Type B pancreatic cell (in vitro differentiated cells): ENCODE measurements at regions not wholly inside any gene's neighbourhood (a gene's known extent, or its start where the extent isn't known, plus 50 kb on each side); places are given as distances from the start of the nearest gene placed in this dataset.
A peak's percentile ranks its signal among the peaks of the same experiment; 100 is the strongest.

Source experiments
- DNase-seq: peaks from one replicate; pipeline ENCODE4 v3.0.0; 2021; ENCODE audit warnings: mixed read lengths; ENCODE audit not compliant: unreplicated experiment; ENCODE audit errors: extremely low spot score
- H3K27ac Mint-ChIP-seq: 2 replicates; pipeline ENCODE4 v1.8.0; 2021; ENCODE audit warnings: mild to moderate bottlenecking, mixed read lengths
- H3K27me3 Mint-ChIP-seq: 2 replicates; pipeline ENCODE4 v1.8.0; 2021; ENCODE audit warnings: mixed read lengths
- H3K36me3 Mint-ChIP-seq: 2 replicates; pipeline ENCODE4 v1.8.0; 2021; ENCODE audit warnings: mixed read lengths
- H3K4me1 Mint-ChIP-seq: one replicate; pipeline ENCODE4 v1.8.0; 2021; ENCODE audit warnings: mixed read lengths; ENCODE audit not compliant: unreplicated experiment
- H3K4me3 Mint-ChIP-seq: 2 replicates; pipeline ENCODE4 v1.8.0; 2021; ENCODE audit warnings: mild to moderate bottlenecking, mixed read lengths
- H3K9me3 Mint-ChIP-seq: 2 replicates; pipeline ENCODE4 v1.8.0; 2021; ENCODE audit warnings: mixed read lengths
- CTCF ChIP-seq: fragments of 200-600 bp; sonication (generic); conservative IDR thresholded peaks from 2 replicates; pipeline ENCODE4 v1.5.0; 2021; ENCODE audit warnings: antibody characterized with exemption, mild to moderate bottlenecking

- DNase-seq, result no peak
- Mint-ChIP-seq H3K4me1 (peaks cover 6% of the 10 kb centered on the region), H3K9me3 (no peaks in the 10 kb centered on the region), H3K4me3 (no peak overlapping the region), H3K36me3 (no peaks in the 10 kb centered on the region), H3K27me3 (peaks cover 5% of the 10 kb centered on the region), H3K27ac (no peak overlapping the region)
- TF ChIP-seq CTCF, result no peak
Measured at GRCh38 chr6:18746727-18747126, 359.6 kb downstream of the RNF144B start.

DNA sequence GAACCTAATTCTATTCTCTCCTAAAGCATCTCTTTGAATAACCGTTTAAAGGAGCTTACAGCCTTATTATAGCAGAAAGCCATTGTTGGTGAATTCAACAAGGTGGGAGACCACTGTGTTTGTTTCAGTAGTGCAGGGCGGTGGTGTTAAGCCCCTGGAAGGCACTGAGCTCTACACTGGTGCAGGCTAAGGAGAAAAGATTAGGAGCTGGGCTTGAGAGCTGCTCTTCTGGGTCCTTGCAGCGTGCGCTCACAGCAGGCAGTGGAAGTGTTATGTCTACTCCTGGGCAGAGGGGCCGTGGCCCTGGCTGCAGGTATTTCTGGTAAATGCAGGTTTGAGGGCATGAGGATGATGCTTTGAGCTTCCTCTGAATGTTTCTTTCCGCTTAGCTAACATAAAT lies 361.2 kb downstream of the RNF144B start:
- peaks cover 10% of the 10 kb centered on the region for H3K27me3 Mint-ChIP-seq
- no peak for TF ChIP-seq CTCF
- no peak for DNase-seq
- no peaks in the 10 kb centered on the region for H3K9me3 Mint-ChIP-seq
- no peaks in the 10 kb centered on the region for H3K36me3 Mint-ChIP-seq
- no peak overlapping the region for H3K4me3 Mint-ChIP-seq
- no peak overlapping the region for H3K27ac Mint-ChIP-seq
- H3K4me1 Mint-ChIP-seq, result peaks cover 6% of the 10 kb centered on the region

GRCh38 chr6:18752278-18753068 lies 365.3 kb downstream of the RNF144B start:
- H3K27me3 Mint-ChIP-seq, result peaks cover 11% of the 10 kb centered on the region
- no peak overlapping the region for H3K27ac Mint-ChIP-seq
- peaks cover 6% of the 10 kb centered on the region for H3K4me1 Mint-ChIP-seq
- TF ChIP-seq CTCF, result no peak
- H3K4me3 Mint-ChIP-seq, result no peak overlapping the region
- no peaks in the 10 kb centered on the region for H3K36me3 Mint-ChIP-seq
- no peaks in the 10 kb centered on the region for H3K9me3 Mint-ChIP-seq
- DNase-seq, result no peak

DNA sequence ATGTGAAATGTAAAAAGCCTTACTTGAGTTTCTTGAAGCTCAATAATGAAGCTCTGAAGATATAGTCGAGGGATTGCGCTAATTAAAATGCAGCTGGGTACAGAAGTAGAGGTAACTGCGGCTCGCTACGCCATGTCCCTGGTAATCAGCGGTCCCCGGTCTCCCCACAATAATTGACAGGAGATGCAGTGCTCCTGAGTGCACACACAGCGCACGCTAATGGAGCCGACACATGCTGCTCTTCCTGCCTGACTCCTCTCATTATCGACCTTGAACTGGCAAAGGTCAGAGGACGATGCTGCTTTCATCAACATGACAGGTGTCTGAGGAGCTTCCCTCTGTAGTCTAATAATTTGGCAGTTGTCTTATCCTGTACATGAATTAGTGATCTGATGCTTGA lies 365.9 kb downstream of the RNF144B start:
- H3K9me3 Mint-ChIP-seq, result no peaks in the 10 kb centered on the region
- H3K4me1 Mint-ChIP-seq, result peaks cover 6% of the 10 kb centered on the region

DNA sequence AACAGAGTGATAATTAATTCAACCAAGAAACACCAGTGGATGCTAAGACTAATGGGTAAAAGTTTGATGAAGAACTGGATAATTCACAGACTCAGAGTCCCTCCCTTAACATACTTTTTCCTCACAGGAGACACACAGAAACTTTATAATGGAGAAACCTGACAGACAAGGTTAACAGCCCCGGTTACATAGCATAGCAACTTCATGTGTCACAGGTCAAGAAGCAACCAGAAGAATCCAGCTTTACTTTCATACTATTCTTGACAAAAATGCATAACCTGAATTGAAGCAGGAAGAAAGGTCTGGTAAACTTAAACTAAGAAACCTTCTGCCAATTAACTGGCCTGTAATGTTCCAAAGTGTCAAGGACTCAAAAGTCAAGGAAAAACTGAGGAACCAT lies 375.9 kb downstream of the RNF144B start:
- no peaks in the 10 kb centered on the region for H3K27me3 Mint-ChIP-seq
- H3K36me3 Mint-ChIP-seq, result no peaks in the 10 kb centered on the region
- TF ChIP-seq CTCF, result no peak
- peak overlapping the region; percentile 35 for H3K4me3 Mint-ChIP-seq
- H3K9me3 Mint-ChIP-seq, result peaks cover 5% of the 10 kb centered on the region
- no peaks in the 10 kb centered on the region for H3K4me1 Mint-ChIP-seq
- no peak for DNase-seq
- H3K27ac Mint-ChIP-seq, result peak overlapping the region; percentile 85

More for the DNA sequence above, 365.9 kb downstream of the RNF144B start:
- no peaks in the 10 kb centered on the region for H3K36me3 Mint-ChIP-seq
- no peak overlapping the region for H3K27ac Mint-ChIP-seq
- DNase-seq, result no peak
- H3K4me3 Mint-ChIP-seq, result no peak overlapping the region
- TF ChIP-seq CTCF, result no peak
- peaks cover 11% of the 10 kb centered on the region for H3K27me3 Mint-ChIP-seq
